HG02571 (cell line): ENCODE measurements at regions not wholly inside any gene's neighbourhood (a gene's known extent, or its start where the extent isn't known, plus 50 kb on each side); places are given as distances from the start of the nearest gene placed in this dataset.

Experiments
- ATAC-seq: cut with Tn5 transposase; IDR thresholded peaks from one replicate; pipeline ENCODE4 v1.9.1; 2021; ENCODE audit warnings: mild to moderate bottlenecking, moderate library complexity; ENCODE audit not compliant: unreplicated experiment

DNA sequence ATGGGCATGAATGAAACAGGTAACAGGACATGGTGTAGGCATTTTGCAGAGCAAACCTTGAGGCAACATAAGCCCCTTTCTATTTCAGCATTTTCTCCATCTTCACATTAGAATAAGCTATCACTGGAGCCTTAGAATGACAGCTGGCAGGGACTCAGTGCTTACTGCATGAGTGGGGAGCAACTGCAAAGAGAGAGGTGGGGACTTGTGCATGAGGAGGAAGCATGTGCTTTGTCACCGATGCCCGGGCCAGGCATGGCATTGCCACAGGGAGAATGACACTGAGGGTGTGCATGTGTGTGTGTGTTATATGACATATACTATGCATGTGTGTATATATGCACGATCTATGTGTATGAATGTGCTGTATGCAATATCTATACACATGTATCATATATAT, 258.2 kb upstream of the RAB6C start:
- no peak for ATAC-seq

- ATAC-seq = no peak
Observed at GRCh38 chr2:129721846-129722245, 257.6 kb upstream of the RAB6C start.

- no peak for ATAC-seq
Observed at GRCh38 chr2:129722306-129723019, 257.0 kb upstream of the RAB6C start.

DNA sequence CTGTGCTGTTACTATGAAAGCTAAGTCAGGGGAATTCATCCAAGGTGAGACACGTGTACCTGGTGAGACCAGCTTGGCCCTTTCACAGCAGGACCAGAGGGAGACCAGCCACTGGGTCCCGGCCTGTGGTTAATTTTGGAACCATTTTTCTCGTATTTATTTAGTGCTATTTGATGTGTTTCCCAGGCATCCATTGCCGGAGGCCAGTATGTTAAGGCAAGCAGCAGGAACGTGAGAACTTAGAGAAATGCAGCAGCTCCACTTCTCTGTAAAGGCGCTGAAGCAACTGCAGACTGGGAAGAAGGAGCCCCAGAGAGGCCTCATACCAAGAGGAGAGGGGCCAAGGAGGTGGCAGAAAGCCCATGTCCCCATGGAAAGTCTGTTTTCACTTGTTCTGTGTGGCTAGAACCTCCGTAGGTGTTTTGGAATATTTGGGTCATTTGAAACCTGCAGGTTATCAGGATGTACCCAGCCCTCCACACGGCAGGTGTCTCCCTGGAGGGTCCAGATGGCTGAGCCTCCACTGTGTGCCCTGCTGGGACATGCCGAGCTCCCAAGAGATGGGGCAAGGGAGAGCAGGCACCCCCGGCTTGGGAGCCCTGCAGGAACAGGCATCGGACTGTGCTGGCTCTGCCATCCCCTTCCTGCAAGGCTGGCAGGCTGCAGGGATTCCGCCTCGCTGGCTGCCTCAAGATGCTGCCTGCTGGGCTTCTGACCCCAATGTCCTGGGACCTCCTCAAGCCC, 256.0 kb upstream of the RAB6C start:
- no peak for ATAC-seq

- ATAC-seq = no peak
Observed at GRCh38 chr2:129724021-129724757, 255.3 kb upstream of the RAB6C start.

- no peak for ATAC-seq
Observed at GRCh38 chr2:129726216-129726615, 253.2 kb upstream of the RAB6C start.

DNA sequence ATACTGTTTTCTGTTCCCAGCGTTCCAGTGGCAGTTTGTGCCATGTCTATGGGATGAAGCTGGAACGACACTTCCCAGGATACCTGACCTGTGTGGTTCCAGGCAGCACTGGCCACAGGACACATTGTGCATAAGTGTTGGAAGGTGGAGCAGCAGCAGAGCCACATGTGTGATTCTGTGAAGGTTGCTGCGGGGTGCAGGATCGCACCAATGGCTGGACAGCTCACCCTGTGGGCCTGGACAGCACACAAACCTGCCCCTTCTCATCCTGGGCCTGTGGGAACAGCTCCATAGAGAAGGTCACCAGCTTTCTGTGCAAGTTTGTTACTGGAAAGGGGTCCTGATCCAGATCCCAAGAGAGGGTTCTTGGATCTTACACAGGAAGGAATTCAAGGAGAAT, 252.2 kb upstream of the RAB6C start:
- ATAC-seq = no peak

GRCh38 chr2:129728035-129728972, 251.2 kb upstream of the RAB6C start:
- ATAC-seq = no peak

- ATAC-seq = no peak
Observed at GRCh38 chr2:129729011-129729410, 250.5 kb upstream of the RAB6C start.

- ATAC-seq = no peak
Observed at GRCh38 chr2:129729646-129730045, 249.8 kb upstream of the RAB6C start.

- no peak for ATAC-seq
Observed at GRCh38 chr2:129730979-129731378, 248.5 kb upstream of the RAB6C start.

GRCh38 chr2:129731907-129732629, 247.4 kb upstream of the RAB6C start:
- no peak for ATAC-seq

DNA sequence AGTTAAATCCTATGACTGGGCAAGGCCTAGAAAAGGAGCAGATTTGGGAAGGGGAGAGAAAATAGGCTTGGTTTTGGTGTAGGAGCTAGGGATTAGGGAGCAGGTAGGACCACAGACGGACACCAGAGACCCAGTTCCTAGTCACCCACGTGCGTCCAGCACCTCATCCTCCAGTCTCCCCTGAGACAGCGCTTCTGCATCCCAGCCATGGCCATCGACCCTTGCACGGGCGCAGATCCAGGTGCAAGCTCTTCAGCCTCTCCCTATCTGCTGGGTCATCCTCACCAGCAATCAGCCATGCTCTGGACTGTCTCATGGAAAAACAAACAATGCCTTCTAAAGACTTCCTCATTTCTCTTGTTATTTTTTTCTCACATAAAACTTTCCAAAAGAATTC, 246.8 kb upstream of the RAB6C start:
- no peak for ATAC-seq

DNA sequence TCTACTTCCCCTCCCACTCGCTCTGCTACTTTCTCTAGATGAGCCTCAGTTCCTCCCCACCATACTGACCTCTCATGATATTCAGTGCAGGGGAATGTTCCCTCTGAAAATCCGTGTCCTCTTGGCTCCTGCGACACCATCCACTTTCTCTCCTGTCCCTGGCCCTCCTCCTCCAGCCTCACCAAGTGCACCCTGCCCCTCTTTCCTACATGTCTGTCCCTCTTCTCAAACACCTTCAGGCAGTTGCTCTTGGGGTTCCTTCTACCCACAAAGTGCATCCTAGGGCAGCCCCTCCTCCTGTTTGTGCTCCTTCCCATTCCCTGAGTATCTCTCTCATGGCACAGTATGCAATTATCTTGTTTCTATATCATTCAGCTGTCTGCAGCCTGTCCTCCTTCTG, 246.4 kb upstream of the RAB6C start:
- no peak for ATAC-seq

GRCh38 chr2:129733579-129733978, 245.9 kb upstream of the RAB6C start:
- no peak for ATAC-seq

- no peak for ATAC-seq
Observed at GRCh38 chr2:129734343-129735034, 245.0 kb upstream of the RAB6C start.

DNA sequence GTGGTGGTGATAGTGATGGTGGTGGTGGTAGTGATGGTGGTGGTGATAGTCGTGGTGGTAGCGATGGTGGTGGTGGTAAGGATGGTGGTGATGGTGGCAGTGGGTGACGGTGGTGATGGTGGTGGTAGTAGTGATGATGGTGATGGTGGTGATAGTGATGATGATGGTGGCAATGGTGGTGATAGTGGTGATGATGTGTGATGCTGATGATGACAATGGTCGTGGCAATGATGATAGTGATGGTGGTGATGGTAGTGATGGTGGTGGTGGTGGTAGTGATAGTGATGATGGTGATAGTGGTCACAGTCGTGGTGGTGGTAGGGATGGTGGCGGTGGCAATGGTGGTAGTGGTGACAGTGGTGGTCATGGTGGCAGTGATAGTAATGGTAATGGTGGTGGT, 243.9 kb upstream of the RAB6C start:
- ATAC-seq = no peak

- ATAC-seq = no peak
Observed at GRCh38 chr2:129737660-129738527, 241.6 kb upstream of the RAB6C start.

DNA sequence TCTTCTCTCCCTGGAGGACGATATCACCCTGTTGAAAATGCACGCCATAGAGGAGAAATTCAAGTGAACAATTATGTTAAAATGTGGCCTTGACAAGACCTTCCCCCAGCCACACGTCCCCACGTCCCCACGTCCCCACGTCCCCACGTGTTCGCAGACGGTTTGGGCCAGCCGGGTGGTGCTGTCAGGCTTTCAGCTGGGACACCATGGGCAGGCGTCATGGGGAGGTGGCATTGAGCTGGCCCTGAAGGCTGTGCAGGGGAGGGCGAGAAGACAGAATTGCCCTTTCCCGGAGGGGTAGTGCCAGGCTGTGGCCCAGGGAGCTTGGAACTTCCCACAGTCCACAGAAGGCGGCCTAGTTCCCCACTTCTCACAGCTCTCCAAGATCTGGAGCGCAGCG, 240.7 kb upstream of the RAB6C start:
- ATAC-seq = no peak
